Left renal pelvis (tissue), 4 donors: ENCODE measurements at regions not wholly inside any gene's neighbourhood (a gene's known extent, or its start where the extent isn't known, plus 50 kb on each side); places are given as distances from the start of the nearest gene placed in this dataset.
A peak's percentile ranks its signal among the peaks of the same experiment; 100 is the strongest.

Experiments used
- DNase-seq, 4 donors: peaks; one replicate each; pipeline ENCODE4 v3.0.0-alpha.2; 2013; ENCODE audit warnings: low read depth in 4 of 4, low spot score in 3 of 4

GRCh38 chr4:129531253-129531652, 435.3 kb downstream of the C4orf33 start:
- no peak for DNase-seq

- DNase-seq, result no peak
These were observed 436.6 kb downstream of the C4orf33 start for GRCh38 chr4:129532573-129532972.

GRCh38 chr4:129543299-129543698, 447.3 kb downstream of the C4orf33 start:
- DNase-seq, result no peak

DNA sequence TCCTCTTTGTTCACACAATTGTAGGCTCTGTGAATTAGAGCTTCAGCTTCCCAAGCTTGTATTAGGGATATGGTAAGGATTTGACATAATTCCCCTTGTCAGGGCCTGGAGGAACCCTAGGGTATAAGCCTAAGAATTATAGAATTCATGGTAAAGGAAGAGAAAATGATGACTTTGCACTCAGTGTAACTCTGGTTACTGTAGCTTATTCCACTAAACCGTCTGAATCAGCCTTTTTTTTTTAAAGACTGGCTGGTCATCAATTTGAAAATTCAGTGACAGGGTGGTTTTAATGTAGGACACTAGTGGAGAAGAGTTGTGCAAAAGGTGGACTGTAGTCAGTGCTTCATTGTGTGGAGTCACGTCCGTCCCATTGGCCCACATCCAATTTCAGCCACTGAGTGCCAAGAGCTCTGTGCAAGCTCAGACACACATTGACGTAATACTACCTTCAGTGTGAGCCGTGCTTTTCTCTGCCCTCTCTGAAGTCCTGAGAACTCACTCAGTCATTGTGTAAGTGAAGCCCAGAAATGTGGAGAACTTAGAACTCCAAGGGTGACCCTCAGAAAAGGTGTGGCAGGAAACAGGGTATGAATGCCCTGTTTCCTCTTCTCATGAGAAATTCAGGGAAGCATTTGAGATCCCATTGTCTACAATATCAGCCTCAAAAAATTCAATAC, 449.8 kb downstream of the C4orf33 start:
- DNase-seq, result peak in 3 of 4 donors; percentile 5 to 12 (median 7)

- DNase-seq, result no peak
These were observed 450.6 kb downstream of the C4orf33 start for GRCh38 chr4:129546531-129546930.

- no peak for DNase-seq
These were observed 454.4 kb downstream of the C4orf33 start for GRCh38 chr4:129550281-129550785.

GRCh38 chr4:129561280-129561679, 465.3 kb downstream of the C4orf33 start:
- DNase-seq, result no peak

DNA sequence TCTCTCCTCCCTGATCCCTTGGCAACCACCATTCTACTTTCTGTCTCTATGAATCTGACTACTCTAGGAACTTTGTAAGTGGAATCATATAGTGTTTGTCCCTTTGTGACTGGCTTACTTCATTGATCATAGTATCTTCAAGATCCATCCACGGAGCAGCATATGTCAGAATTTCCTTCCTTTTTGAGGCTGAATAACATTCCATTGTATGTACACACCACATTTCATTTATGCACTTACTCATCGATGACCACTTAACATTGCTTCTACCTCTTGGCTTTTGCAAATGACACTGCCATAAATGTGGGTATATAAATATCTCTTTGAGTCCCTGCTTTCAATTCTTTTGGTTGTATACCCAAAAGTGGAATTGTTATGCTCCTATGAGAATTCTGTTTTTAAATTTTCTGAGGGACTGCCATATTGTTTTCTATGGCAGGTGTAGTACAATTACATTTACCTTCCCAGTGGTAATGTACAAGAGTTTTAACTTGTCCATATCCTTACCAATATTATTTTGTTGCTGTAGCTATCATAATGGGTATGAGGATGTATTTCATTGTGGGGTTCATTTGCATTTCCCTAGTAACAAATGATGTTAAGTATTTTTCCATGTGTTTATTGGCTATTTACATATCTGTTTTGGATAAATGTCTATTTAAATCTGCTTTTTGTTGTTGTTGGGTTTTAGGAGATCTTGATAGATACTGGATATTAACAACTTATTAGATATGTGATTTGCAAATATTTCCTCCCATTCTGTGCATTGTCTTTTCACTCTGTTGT, 466.1 kb downstream of the C4orf33 start:
- no peak for DNase-seq

DNA sequence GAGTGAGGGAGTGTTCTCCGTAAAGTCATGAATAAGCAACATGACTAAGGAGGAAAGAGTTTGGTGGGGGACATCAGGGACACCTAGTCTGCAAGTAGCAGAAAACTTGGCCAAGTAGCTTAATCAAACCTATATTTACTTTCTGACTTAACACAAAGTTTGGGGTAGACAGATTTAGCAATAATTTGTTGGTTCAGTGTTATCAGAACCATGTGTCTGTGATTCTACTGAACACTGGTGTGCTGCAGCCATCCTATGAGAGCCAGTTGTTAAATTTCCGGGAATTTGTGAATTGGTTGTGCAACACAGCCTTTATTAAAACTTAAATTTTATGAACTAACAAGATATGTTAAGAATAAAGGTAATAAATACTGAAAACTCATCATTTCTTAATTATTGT, 469.3 kb downstream of the C4orf33 start:
- DNase-seq, result no peak

GRCh38 chr4:129570326-129570725, 474.4 kb downstream of the C4orf33 start:
- no peak for DNase-seq

- DNase-seq, result no peak
These were observed 482.4 kb downstream of the C4orf33 start for GRCh38 chr4:129578336-129578735.

- no peak for DNase-seq
These were observed 485.4 kb downstream of the C4orf33 start for GRCh38 chr4:129581305-129581704.

DNA sequence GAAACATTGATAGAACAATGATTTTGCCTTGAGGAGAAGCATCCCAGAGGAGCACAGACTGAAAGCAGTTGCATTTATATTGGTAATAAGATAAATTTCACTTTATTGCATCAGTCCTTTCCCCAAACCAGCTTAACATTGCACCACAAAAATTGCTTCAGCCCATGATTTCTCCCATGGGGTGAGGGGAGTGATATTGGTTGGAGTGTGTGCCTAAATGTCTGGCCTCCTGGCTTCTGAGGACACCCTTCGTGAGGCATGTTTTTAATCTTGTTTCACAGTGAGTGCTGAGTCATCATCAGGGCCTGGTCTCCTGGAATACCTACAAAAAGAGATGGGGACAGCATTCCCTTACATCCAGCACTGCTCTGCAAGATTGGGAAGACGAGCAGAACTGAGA, 487.9 kb downstream of the C4orf33 start:
- no peak for DNase-seq

DNA sequence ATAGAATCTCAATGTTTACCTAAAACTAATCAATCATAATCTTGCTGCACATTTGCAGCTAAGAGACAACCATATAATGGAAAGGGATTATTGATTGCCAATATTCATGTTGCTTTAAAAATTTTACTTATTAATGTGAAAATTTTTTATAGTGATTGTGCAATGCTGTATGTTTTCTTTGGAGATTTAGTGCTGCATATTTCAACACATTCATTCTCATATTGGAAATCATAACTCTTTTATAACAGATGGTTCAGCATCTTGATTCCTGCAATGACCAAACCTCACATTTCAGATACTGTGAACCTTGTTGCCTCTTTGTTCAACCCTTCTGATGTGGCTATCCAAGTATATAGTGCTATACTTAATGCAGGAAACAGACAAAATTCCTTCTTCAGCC, 502.6 kb downstream of the C4orf33 start:
- DNase-seq, result no peak

- DNase-seq, result no peak
These were observed 504.9 kb downstream of the C4orf33 start for GRCh38 chr4:129600898-129601297.

- DNase-seq, result no peak
These were observed 506.5 kb downstream of the C4orf33 start for GRCh38 chr4:129602447-129602846.

DNA sequence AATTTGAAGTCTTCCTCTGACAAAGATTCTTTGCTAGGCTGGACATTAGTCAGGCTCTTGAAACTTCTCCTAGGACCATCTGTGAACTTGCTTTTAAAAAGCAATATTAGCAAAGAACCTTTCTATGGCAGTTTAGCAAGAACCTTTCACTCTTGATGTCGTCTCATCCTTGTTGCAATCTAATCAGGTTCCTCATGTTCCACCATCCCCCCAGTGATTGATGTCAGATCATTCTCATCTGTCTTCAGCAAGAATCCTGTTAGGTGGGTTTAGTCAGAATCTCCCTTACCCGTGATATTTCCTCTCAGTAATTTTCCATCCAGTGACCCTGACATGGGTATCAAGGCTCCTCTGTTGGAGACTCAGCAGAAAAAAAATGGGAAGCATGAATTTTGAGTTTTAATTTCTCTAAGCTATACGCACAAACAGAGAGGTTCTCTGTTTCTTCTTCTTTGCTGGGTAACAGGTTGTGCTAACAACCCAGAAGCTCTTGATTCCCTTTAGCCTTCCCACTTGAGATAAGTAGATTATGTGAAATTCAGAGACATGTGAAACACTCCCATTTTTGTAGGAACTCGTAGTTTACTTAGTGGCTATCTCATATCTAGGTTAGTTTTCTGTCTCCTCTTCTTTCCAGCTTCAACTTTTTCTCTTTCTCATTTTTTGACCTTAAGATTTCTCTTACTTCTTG, 507.4 kb downstream of the C4orf33 start:
- no peak for DNase-seq

DNA sequence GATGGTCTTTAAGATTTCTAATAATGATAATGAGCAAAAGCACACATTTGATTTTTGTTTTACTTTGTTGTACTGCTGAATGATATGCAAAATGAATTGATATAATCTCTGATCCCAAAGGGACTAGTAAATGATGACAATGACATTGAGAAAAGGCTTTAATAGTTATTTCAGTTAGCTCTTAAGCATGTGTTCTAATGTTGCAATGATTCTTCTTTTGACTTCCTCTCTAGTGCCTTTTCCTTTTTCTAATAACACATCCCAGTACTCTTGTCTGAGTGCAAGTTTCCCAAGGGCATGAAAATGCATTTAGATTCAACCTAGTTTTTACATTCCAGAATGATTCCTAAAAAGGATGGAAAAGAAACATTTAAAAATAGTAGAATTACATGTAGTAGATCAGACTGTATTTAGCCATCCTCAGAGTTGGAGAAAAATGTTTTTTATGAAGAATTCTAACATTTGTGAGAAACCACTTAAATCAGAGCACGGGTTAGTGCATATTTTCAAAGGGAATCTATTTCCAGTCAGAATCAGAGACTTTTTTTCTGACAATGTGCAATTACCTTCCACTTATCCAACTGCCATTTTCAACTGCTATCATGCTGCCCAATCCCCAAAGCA, 508.8 kb downstream of the C4orf33 start:
- DNase-seq, result no peak

- DNase-seq, result no peak
These were observed 518.7 kb downstream of the C4orf33 start for GRCh38 chr4:129614611-129615010.

GRCh38 chr4:129622566-129622965, 526.6 kb downstream of the C4orf33 start:
- DNase-seq, result no peak
